OCI-LY7 (cell line): ENCODE measurements at regions not wholly inside any gene's neighbourhood (a gene's known extent, or its start where the extent isn't known, plus 50 kb on each side); places are given as distances from the start of the nearest gene placed in this dataset.

ENCODE experiments used
- BruUV-seq: library from RNA; stranded (reverse); fragments of 400-500 nt; replicated peaks from 2 replicates; lab custom pipeline; 2021; lab: Mats Ljungman, UMichigan
- CTCF ChIA-PET: fragments of 300-600 bp; sonication (Branson Sonifier 250); formaldehyde crosslinking; loops from one replicate; lab custom pipeline; 2022; ENCODE audit warnings: antibody characterized with exemption; ENCODE audit not compliant: unreplicated experiment; lab: Charles Lee
- POLR2A ChIA-PET: fragments of 300-600 bp; sonication (Branson Sonifier 250); formaldehyde crosslinking; loops from one replicate; lab custom pipeline; 2022; ENCODE audit warnings: antibody characterized with exemption; lab: Charles Lee
- DNase-seq: peaks from one replicate; pipeline ENCODE4 v3.0.0-alpha.2; 2015; ENCODE audit warnings: low spot score
- H2AFZ ChIP-seq: fragments of 200-600 bp; sonication (generic), shearing (Covaris generic); 2 replicates; pipeline ENCODE4 v1.6.1; 2014; ENCODE audit warnings: mild to moderate bottlenecking, antibody characterized with exemption, low read length, moderate library complexity
- H3K27ac ChIP-seq: fragments of 200-600 bp; sonication (generic); 2 replicates; pipeline ENCODE4 v1.5.1; 2014; ENCODE audit warnings: mixed run types, low read depth, mild to moderate bottlenecking, moderate library complexity, low read length, inconsistent platforms; ENCODE audit not compliant: poor library complexity, severe bottlenecking
- H3K36me3 ChIP-seq: fragments of 200-600 bp; sonication (generic); 2 replicates; pipeline ENCODE4 v1.6.1; 2014; ENCODE audit warnings: mild to moderate bottlenecking, antibody characterized with exemption, low read length, moderate library complexity, mixed read lengths; ENCODE audit not compliant: insufficient read depth
- H3K4me1 ChIP-seq: fragments of 200-600 bp; sonication (generic); 2 replicates; pipeline ENCODE4 v1.5.1; 2014; ENCODE audit warnings: mild to moderate bottlenecking, low read length; ENCODE audit not compliant: insufficient read depth, poor library complexity, severe bottlenecking
- H3K4me2 ChIP-seq: fragments of 200-600 bp; sonication (generic); 2 replicates; pipeline ENCODE4 v1.6.1; 2014; ENCODE audit warnings: mild to moderate bottlenecking, low read length
- H3K4me3 ChIP-seq: fragments of 200-600 bp; sonication (generic); 2 replicates; pipeline ENCODE4 v1.5.1; 2014; ENCODE audit warnings: mild to moderate bottlenecking, low read depth, low read length; ENCODE audit not compliant: poor library complexity, severe bottlenecking
- H3K79me2 ChIP-seq: fragments of 200-600 bp; sonication (generic); 2 replicates; pipeline ENCODE4 v1.6.1; 2016; ENCODE audit warnings: low read depth, mild to moderate bottlenecking, low read length, moderate library complexity, mixed read lengths; ENCODE audit not compliant: insufficient read depth
- H3K9me2 ChIP-seq: fragments of 200-600 bp; sonication (generic); 2 replicates; pipeline ENCODE4 v1.6.1; 2016; ENCODE audit warnings: mild to moderate bottlenecking, low read length, mixed read lengths; ENCODE audit not compliant: insufficient read depth
- H3K9me3 ChIP-seq: fragments of 200-600 bp; sonication (generic); 2 replicates; pipeline ENCODE4 v1.6.1; 2014; ENCODE audit warnings: mild to moderate bottlenecking, mixed run types, low read length, mixed read lengths
- H4K20me1 ChIP-seq: fragments of 200-600 bp; sonication (generic); 2 replicates; pipeline ENCODE4 v1.6.1; 2014; ENCODE audit warnings: mild to moderate bottlenecking, antibody characterized with exemption, low read length, moderate library complexity, mixed read lengths; ENCODE audit not compliant: insufficient read depth
- CTCF ChIP-seq: fragments of 200-600 bp; sonication (generic); conservative IDR thresholded peaks from 2 replicates; pipeline ENCODE4 v1.5.1; 2014; ENCODE audit warnings: mild to moderate bottlenecking, antibody characterized with exemption, low read length, moderate library complexity, mixed read lengths
- EZH2phosphoT487 ChIP-seq: fragments of 200-600 bp; sonication (generic); IDR thresholded peaks from 2 replicates; pipeline ENCODE4 v1.6.1; 2018; ENCODE audit warnings: low read depth, borderline replicate concordance, mild to moderate bottlenecking, mixed run types, antibody characterized with exemption, low read length, moderate library complexity, mixed read lengths
- intact Hi-C: fragments of 100-400 bp; cut with micrococcal nuclease; formaldehyde crosslinking; loops from one replicate; pipeline ENCODE4 v1.10.0; 2022; ENCODE audit not compliant: unreplicated experiment

- no TSS peak for BruUV-seq
- no peaks in the 10 kb centered on the region for H3K79me2 ChIP-seq
- H3K4me1 ChIP-seq: no peaks in the 10 kb centered on the region
- H4K20me1 ChIP-seq: no peaks in the 10 kb centered on the region
- no peak overlapping the region for H2AFZ ChIP-seq
- H3K9me2 ChIP-seq: no peaks in the 10 kb centered on the region
- no peak for DNase-seq
- H3K36me3 ChIP-seq: no peaks in the 10 kb centered on the region
- H3K4me2 ChIP-seq: no peak overlapping the region
- H3K4me3 ChIP-seq: no peak overlapping the region
- no peak for TF ChIP-seq EZH2phosphoT487
- TF ChIP-seq CTCF: no peak
- ChIA-PET POLR2A (interaction anchor here (0.7 kb wide), 1 partner anchor 9 kb away, joined by 6 read pairs; no protein-coding TSS in a partner anchor), CTCF (no interaction called here)
- no peaks in the 10 kb centered on the region for H3K9me3 ChIP-seq
- no peak overlapping the region for H3K27ac ChIP-seq
- intact Hi-C loops: no loop called here
Measured at GRCh38 chr17:71055128-71055527, 885.8 kb downstream of the KCNJ2 start.

GRCh38 chr17:71057448-71057847, 888.1 kb downstream of the KCNJ2 start:
- Histone ChIP-seq H3K9me2 (no peaks in the 10 kb centered on the region), H4K20me1 (no peaks in the 10 kb centered on the region), H3K36me3 (no peaks in the 10 kb centered on the region), H3K4me2 (no peak overlapping the region), H3K9me3 (no peaks in the 10 kb centered on the region), H3K79me2 (no peaks in the 10 kb centered on the region), H3K27ac (no peak overlapping the region), H3K4me3 (no peak overlapping the region), H3K4me1 (no peaks in the 10 kb centered on the region), H2AFZ (no peak overlapping the region)
- intact Hi-C loops: no loop called here
- ChIA-PET POLR2A (no interaction called here), CTCF (no interaction called here)
- DNase-seq: no peak
- BruUV-seq: no TSS peak
- TF ChIP-seq EZH2phosphoT487 (no peak), CTCF (no peak)

- Histone ChIP-seq H3K36me3 (no peaks in the 10 kb centered on the region), H3K4me1 (no peaks in the 10 kb centered on the region), H3K9me3 (no peaks in the 10 kb centered on the region), H3K27ac (no peak overlapping the region), H2AFZ (no peak overlapping the region), H3K79me2 (no peaks in the 10 kb centered on the region), H3K4me3 (no peak overlapping the region), H3K4me2 (no peak overlapping the region), H3K9me2 (no peaks in the 10 kb centered on the region), H4K20me1 (no peaks in the 10 kb centered on the region)
- no peak for DNase-seq
- no TSS peak for BruUV-seq
- TF ChIP-seq EZH2phosphoT487 (no peak), CTCF (no peak)
- POLR2A ChIA-PET: interaction anchor here (1.1 kb wide), 1 partner anchor 323 kb away, joined by 3 read pairs; no protein-coding TSS in a partner anchor
- intact Hi-C loops: no loop called here
- CTCF ChIA-PET: no interaction called here
Measured at GRCh38 chr17:71057938-71058337, 888.6 kb downstream of the KCNJ2 start.
